H1 (cell line): ENCODE measurements at regions not wholly inside any gene's neighbourhood (a gene's known extent, or its start where the extent isn't known, plus 50 kb on each side); places are given as distances from the start of the nearest gene placed in this dataset.

ENCODE experiments used
- CTCF ChIA-PET: fragments of 300-600 bp; sonication (Branson Sonifier 250); formaldehyde crosslinking; loops from one replicate; lab custom pipeline; 2021; ENCODE audit not compliant: partially characterized antibody; lab: Charles Lee
- POLR2A ChIA-PET: fragments of 300-600 bp; sonication (Branson Sonifier 250); formaldehyde crosslinking; loops from one replicate; lab custom pipeline; 2021; ENCODE audit warnings: inconsistent platforms; ENCODE audit not compliant: partially characterized antibody; lab: Charles Lee
- DNase-seq, 2 experiments: peaks; one replicate each; pipeline versions ENCODE4 v3.0.0 to v3.0.0-alpha.2; 2010 to 2022; ENCODE audit warnings: low spot score in 2 of 2, low read depth in 1 of 2, mixed read lengths in 1 of 2
- FAIRE-seq: peaks from 2 replicates; lab custom pipeline; 2011; peaks lifted over from hg19 to GRCh38; lab: Jason Lieb, UNC
- H2AFZ ChIP-seq: 2 replicates; pipeline ENCODE4 v1.8.1; 2012; ENCODE audit warnings: low read length, inconsistent platforms
- H2AK5ac ChIP-seq: 2 replicates; pipeline ENCODE4 v1.6.1; 2013; ENCODE audit warnings: low read depth, low read length
- H2BK120ac ChIP-seq: replicated peaks from 2 replicates; pipeline ENCODE3; 2013; ENCODE audit warnings: low read depth, low read length, inconsistent platforms
- H2BK12ac ChIP-seq: 2 replicates; pipeline ENCODE4 v1.6.1; 2013; ENCODE audit warnings: low read depth, low read length
- H2BK15ac ChIP-seq: 2 replicates; pipeline ENCODE4 v1.6.1; 2013; ENCODE audit warnings: low read length
- H2BK20ac ChIP-seq: 2 replicates; pipeline ENCODE4 v1.6.1; 2013; ENCODE audit warnings: low read length
- H2BK5ac ChIP-seq: 2 replicates; pipeline ENCODE4 v1.6.1; 2013; ENCODE audit warnings: low read depth, low read length
- H3K14ac ChIP-seq: 2 replicates; pipeline ENCODE4 v1.6.1; 2013; ENCODE audit warnings: inconsistent platforms; ENCODE audit not compliant: insufficient read length
- H3K18ac ChIP-seq: 2 replicates; pipeline ENCODE4 v1.6.1; 2013; ENCODE audit warnings: low read length; ENCODE audit errors: extremely low read depth
- H3K23ac ChIP-seq: 2 replicates; pipeline ENCODE4 v1.6.1; 2013; ENCODE audit warnings: inconsistent platforms; ENCODE audit not compliant: insufficient read length
- H3K23me2 ChIP-seq: 2 replicates; pipeline ENCODE4 v1.6.1; 2013; ENCODE audit warnings: low read depth, low read length
- H3K27ac ChIP-seq: 2 replicates; pipeline ENCODE4 v1.6.1; 2011; ENCODE audit warnings: low read depth, low read length, inconsistent platforms
- H3K27me3 ChIP-seq, 4 experiments: replicated peaks in 1 of 4; 1 replicate in 1 of 4; 2 replicates in 3 of 4; pipeline versions ENCODE4 v1.6.1 to v1.8.1; 2011 to 2013; ENCODE audit warnings: low read length in 3 of 4, mild to moderate bottlenecking in 3 of 4, inconsistent platforms in 2 of 4, mixed read lengths in 2 of 4, moderate library complexity in 1 of 4; ENCODE audit not compliant: control insufficient read depth in 3 of 4, insufficient read depth in 3 of 4; ENCODE audit errors: extremely low read depth in 1 of 4
- H3K36me3 ChIP-seq, 4 experiments: 2 replicates each; pipeline versions ENCODE4 v1.6.1 to v1.8.1; 2011 to 2013; ENCODE audit warnings: mild to moderate bottlenecking in 4 of 4, low read length in 3 of 4, moderate library complexity in 2 of 4, control low read depth in 1 of 4, inconsistent platforms in 1 of 4; ENCODE audit not compliant: insufficient read depth in 4 of 4, control insufficient read depth in 2 of 4
- H3K4ac ChIP-seq: replicated peaks from 2 replicates; pipeline ENCODE3; 2013; ENCODE audit warnings: low read length, low read depth, mixed read lengths, inconsistent platforms; ENCODE audit not compliant: insufficient read length
- H3K4me1 ChIP-seq, 4 experiments: replicated peaks in 1 of 4; 1 replicate in 1 of 4; 2 replicates in 3 of 4; pipeline versions ENCODE4 v1.6.1 to v1.8.1; 2011 to 2013; ENCODE audit warnings: low read length in 3 of 4, inconsistent platforms in 2 of 4, mixed read lengths in 1 of 4; ENCODE audit not compliant: insufficient read depth in 4 of 4, control insufficient read depth in 3 of 4
- H3K4me2 ChIP-seq, 2 experiments: 2 replicates each; pipeline versions ENCODE4 v1.6.1 to v1.8.1; 2011 to 2013; ENCODE audit warnings: low read depth in 2 of 2, low read length in 2 of 2, control low read depth in 1 of 2, inconsistent platforms in 1 of 2, mild to moderate bottlenecking in 1 of 2; ENCODE audit not compliant: insufficient read depth in 1 of 2
- H3K4me3 ChIP-seq, 4 experiments: fragments of 200-600, 300-600 bp in 1 of 4; sonication (generic), shearing (Covaris generic), sonication (Bioruptor Twin) in 1 of 4; 2 replicates each; pipeline versions ENCODE4 v1.5.1 to v1.8.1; 2011 to 2016; ENCODE audit warnings: low read length in 4 of 4, low read depth in 3 of 4, control low read depth in 2 of 4, inconsistent platforms in 2 of 4, mild to moderate bottlenecking in 2 of 4, mixed read lengths in 1 of 4, moderate library complexity in 1 of 4; ENCODE audit not compliant: insufficient read depth in 2 of 4; ENCODE audit errors: extremely low read depth in 1 of 4
- H3K56ac ChIP-seq: replicated peaks from 2 replicates; pipeline ENCODE3; 2013; ENCODE audit warnings: low read depth, mild to moderate bottlenecking, mixed read lengths, low read length, inconsistent platforms; ENCODE audit not compliant: insufficient read length
- H3K79me1 ChIP-seq: 2 replicates; pipeline ENCODE4 v1.6.1; 2013; ENCODE audit warnings: low read depth, low read length, control low read depth
- H3K79me2 ChIP-seq, 2 experiments: 2 replicates each; pipeline versions ENCODE4 v1.6.1 to v1.8.1; 2012 to 2013; ENCODE audit warnings: low read length in 2 of 2, mild to moderate bottlenecking in 2 of 2, inconsistent platforms in 1 of 2; ENCODE audit not compliant: insufficient read depth in 2 of 2, control insufficient read depth in 1 of 2
- H3K9ac ChIP-seq, 4 experiments: replicated peaks in 1 of 4; 1 replicate in 1 of 4; 2 replicates in 3 of 4; pipeline versions ENCODE4 v1.6.1 to v1.8.1; 2011 to 2013; ENCODE audit warnings: low read depth in 3 of 4, low read length in 3 of 4, control low read depth in 2 of 4, mild to moderate bottlenecking in 2 of 4, moderate library complexity in 2 of 4, inconsistent platforms in 1 of 4; ENCODE audit errors: extremely low read depth in 1 of 4
- H3K9me3 ChIP-seq, 2 experiments: 2 replicates each; pipeline versions ENCODE4 v1.6.1 to v1.8.1; 2012 to 2013; ENCODE audit warnings: mild to moderate bottlenecking in 2 of 2, moderate library complexity in 2 of 2, control low read depth in 1 of 2, inconsistent platforms in 1 of 2, low read depth in 1 of 2, low read length in 1 of 2, mixed read lengths in 1 of 2; ENCODE audit not compliant: insufficient read depth in 2 of 2
- H4K20me1 ChIP-seq, 2 experiments: replicated peaks in 1 of 2; 2 replicates each; pipeline versions ENCODE3 to v1.8.1; 2011 to 2013; ENCODE audit warnings: inconsistent platforms in 2 of 2, low read length in 2 of 2, mild to moderate bottlenecking in 1 of 2; ENCODE audit not compliant: insufficient read depth in 2 of 2, control insufficient read depth in 1 of 2
- H4K5ac ChIP-seq: 2 replicates; pipeline ENCODE4 v1.6.1; 2013; ENCODE audit warnings: low read length, low read depth, mixed read lengths, inconsistent platforms; ENCODE audit not compliant: insufficient read length
- H4K8ac ChIP-seq: 2 replicates; pipeline ENCODE4 v1.8.0; 2013; ENCODE audit warnings: mild to moderate bottlenecking, moderate library complexity, low read length, inconsistent platforms; ENCODE audit not compliant: insufficient read depth; ENCODE audit errors: extremely low read depth
- H4K91ac ChIP-seq: replicated peaks from 2 replicates; pipeline ENCODE3; 2013; ENCODE audit warnings: low read length, mixed read lengths, inconsistent platforms; ENCODE audit not compliant: insufficient read length
- ATF2 ChIP-seq: IDR thresholded peaks from 2 replicates; pipeline ENCODE4 v1.6.1; 2012; ENCODE audit warnings: low read length, inconsistent platforms
- BRCA1 ChIP-seq: IDR thresholded peaks from 2 replicates; pipeline ENCODE4 v1.6.1; 2012; ENCODE audit warnings: low read depth, low read length, improper control_type of control experiment
- CBX5 ChIP-seq: fragments of 300-800, 300-1000 bp; sonication (generic); IDR thresholded peaks from 2 replicates; pipeline ENCODE4 v1.7.1; 2016; ENCODE audit warnings: antibody characterized with exemption, low read length, low read depth
- CBX8 ChIP-seq: fragments of 300-800, 300-1000 bp; sonication (generic); IDR thresholded peaks from 2 replicates; pipeline ENCODE4 v1.7.1; 2016; ENCODE audit warnings: low read depth, low read length, borderline replicate concordance
- CHD1 ChIP-seq: IDR thresholded peaks from 2 replicates; pipeline ENCODE4 v1.6.1; 2012; ENCODE audit warnings: low read depth, low read length, improper control_type of control experiment
- EZH2 ChIP-seq: fragments of 200-600 bp; sonication (generic); IDR thresholded peaks from 2 replicates; pipeline ENCODE4 v1.7.1; 2012; ENCODE audit warnings: low read depth, mild to moderate bottlenecking, moderate library complexity, low read length, inconsistent platforms; ENCODE audit not compliant: severe bottlenecking
- JUN ChIP-seq: IDR thresholded peaks from 2 replicates; pipeline ENCODE4 v1.6.1; 2011; ENCODE audit warnings: low read depth, mild to moderate bottlenecking, improper control_type of control experiment, low read length
- NANOG ChIP-seq: IDR thresholded peaks from 2 replicates; pipeline ENCODE4 v1.6.1; 2011; ENCODE audit warnings: low read length, low read depth, mild to moderate bottlenecking, inconsistent platforms; ENCODE audit not compliant: insufficient read depth, poor library complexity, severe bottlenecking
- PHF8 ChIP-seq: fragments of 200-600 bp; sonication (generic); conservative IDR thresholded peaks from 2 replicates; pipeline ENCODE4 v1.7.1; 2012; ENCODE audit warnings: low read depth, mild to moderate bottlenecking, inconsistent platforms, low read length, moderate library complexity
- RNF2 ChIP-seq: fragments of 200-900, 300-1000 bp; sonication (generic); IDR thresholded peaks from 2 replicates; pipeline ENCODE4 v1.7.1; 2016; ENCODE audit warnings: borderline replicate concordance, low read depth, mild to moderate bottlenecking, antibody characterized with exemption, low read length; ENCODE audit not compliant: poor library complexity, severe bottlenecking; ENCODE audit errors: missing control alignments
- RXRA ChIP-seq: IDR thresholded peaks from 2 replicates; pipeline ENCODE4 v1.6.1; 2011; ENCODE audit warnings: low read depth, mild to moderate bottlenecking, low read length, moderate library complexity; ENCODE audit not compliant: insufficient read depth
- SIRT6 ChIP-seq: IDR thresholded peaks from one replicate; pipeline ENCODE4 v1.7.1; 2012; ENCODE audit warnings: low read length, inconsistent platforms
- SUZ12 ChIP-seq: fragments of 200-600 bp; sonication (generic); IDR thresholded peaks from 2 replicates; pipeline ENCODE4 v1.6.1; 2012; ENCODE audit warnings: mild to moderate bottlenecking, inconsistent platforms, low read length, moderate library complexity, mixed read lengths
- TAF1 ChIP-seq: IDR thresholded peaks from 2 replicates; pipeline ENCODE4 v1.6.1; 2011; ENCODE audit warnings: mild to moderate bottlenecking, low read depth, low read length

- no peak overlapping the region for H3K56ac ChIP-seq
- H3K18ac ChIP-seq, result no peak overlapping the region
- H3K4me2 ChIP-seq, result no peak overlapping the region
- H4K8ac ChIP-seq, result no peak overlapping the region
- no peaks in the 10 kb centered on the region for H3K4me1 ChIP-seq
- no peak for DNase-seq
- H2BK120ac ChIP-seq, result no peak overlapping the region
- H2BK15ac ChIP-seq, result no peak overlapping the region
- H3K23me2 ChIP-seq, result no peaks in the 10 kb centered on the region; the same call in 1 of the 2 replicates
- ChIA-PET POLR2A (interaction anchor here (1.2 to 2.9 kb wide), 2 partner anchors 13 to 118 kb away, joined by 4 to 6 read pairs; no protein-coding TSS in a partner anchor), CTCF (interaction anchor here (0.9 to 2.3 kb wide), 6 partner anchors 10 to 187 kb away, joined by 3 to 10 read pairs (median 5); no protein-coding TSS in a partner anchor)
- no peaks in the 10 kb centered on the region for H3K79me2 ChIP-seq
- no peak overlapping the region for H3K27ac ChIP-seq
- no peak overlapping the region for H2AK5ac ChIP-seq
- H3K79me1 ChIP-seq, result no peaks in the 10 kb centered on the region
- no peak overlapping the region for H3K9ac ChIP-seq
- no peaks in the 10 kb centered on the region for H3K9me3 ChIP-seq
- FAIRE-seq, result no peak
- no peaks in the 10 kb centered on the region; a peak in 1 of 7 replicates for H3K27me3 ChIP-seq
- H3K23ac ChIP-seq, result no peak overlapping the region
- no peak overlapping the region for H2BK5ac ChIP-seq
- H2BK20ac ChIP-seq, result no peak overlapping the region
- H3K4ac ChIP-seq, result no peak overlapping the region
- no peak overlapping the region for H2AFZ ChIP-seq
- H3K36me3 ChIP-seq, result no peaks in the 10 kb centered on the region
- no peak overlapping the region for H3K14ac ChIP-seq
- no peaks in the 10 kb centered on the region for H4K20me1 ChIP-seq
- no peak overlapping the region for H4K5ac ChIP-seq
- no peak overlapping the region for H2BK12ac ChIP-seq
- no peak overlapping the region for H4K91ac ChIP-seq
- H3K4me3 ChIP-seq, result no peak overlapping the region
- TF ChIP-seq SUZ12 (no peak), SIRT6 (no peak), RNF2 (no peak), BRCA1 (no peak), PHF8 (no peak), RXRA (no peak), JUN (no peak), CBX5 (no peak), CBX8 (no peak), CHD1 (no peak), NANOG (no peak), EZH2 (no peak), TAF1 (no peak), ATF2 (no peak)
These were observed 113.6 kb upstream of the TPM1 start for GRCh38 chr15:62929000-62929357.
